Liver (tissue), 8 donors: ENCODE measurements at regions not wholly inside any gene's neighbourhood (a gene's known extent, or its start where the extent isn't known, plus 50 kb on each side); places are given as distances from the start of the nearest gene placed in this dataset.

ENCODE experiments used
- DNase-seq: peaks from one replicate; pipeline ENCODE4 v3.0.0-alpha.2; 2017; ENCODE audit warnings: low spot score
- H3K27ac ChIP-seq, 2 donors: one replicate each; pipeline ENCODE4 v1.7.0; 2013; ENCODE audit warnings: inconsistent platforms in 2 of 2, low read length in 2 of 2, control low read depth in 1 of 2, low read depth in 1 of 2, mild to moderate bottlenecking in 1 of 2
- H3K27me3 ChIP-seq, 4 donors: one replicate each; pipeline versions ENCODE4 v1.6.1 to v1.7.0; 2013; ENCODE audit warnings: low read length in 3 of 4, inconsistent platforms in 1 of 4, mild to moderate bottlenecking in 1 of 4, moderate library complexity in 1 of 4; ENCODE audit not compliant: control insufficient read depth in 4 of 4, insufficient read depth in 4 of 4
- H3K36me3 ChIP-seq, 4 donors: one replicate each; pipeline versions ENCODE4 v1.6.1 to v1.7.0; 2013; ENCODE audit warnings: low read length in 3 of 4, mild to moderate bottlenecking in 3 of 4, low read depth in 1 of 4, moderate library complexity in 1 of 4; ENCODE audit not compliant: control insufficient read depth in 4 of 4, insufficient read depth in 3 of 4
- H3K4me1 ChIP-seq, 4 donors: one replicate each; pipeline versions ENCODE4 v1.6.1 to v1.7.0; 2013; ENCODE audit warnings: low read length in 3 of 4, mild to moderate bottlenecking in 3 of 4, moderate library complexity in 1 of 4; ENCODE audit not compliant: control insufficient read depth in 4 of 4, insufficient read depth in 4 of 4
- H3K4me3 ChIP-seq, 3 donors: one replicate each; pipeline versions ENCODE4 v1.6.1 to v1.7.0; 2013; ENCODE audit warnings: low read length in 3 of 3, control low read depth in 1 of 3, low read depth in 1 of 3, mild to moderate bottlenecking in 1 of 3
- H3K9ac ChIP-seq, 2 donors: one replicate each; pipeline ENCODE4 v1.7.0; 2013; ENCODE audit warnings: low read length in 2 of 2, mild to moderate bottlenecking in 2 of 2, moderate library complexity in 2 of 2, control low read depth in 1 of 2, low read depth in 1 of 2
- H3K9me3 ChIP-seq, 4 donors: one replicate each; pipeline versions ENCODE4 v1.6.1 to v1.7.0; 2013; ENCODE audit warnings: low read length in 3 of 4; ENCODE audit not compliant: control insufficient read depth in 4 of 4
- EGR1 ChIP-seq, 2 donors: IDR thresholded peaks; 2 replicates each; pipeline ENCODE4 v1.6.1; 2016 to 2018; ENCODE audit warnings: antibody characterized with exemption in 2 of 2, low read depth in 2 of 2
- FOXA1 ChIP-seq: IDR thresholded peaks from 2 replicates; pipeline ENCODE4 v1.6.1; 2016; ENCODE audit warnings: antibody characterized with exemption
- FOXA2 ChIP-seq: IDR thresholded peaks from 2 replicates; pipeline ENCODE4 v1.6.1; 2016; ENCODE audit warnings: antibody characterized with exemption
- GABPA ChIP-seq, 2 donors: IDR thresholded peaks in 1 of 2; conservative IDR thresholded peaks in 1 of 2; 2 replicates each; pipeline ENCODE4 v1.6.1; 2016; ENCODE audit warnings: antibody characterized with exemption in 2 of 2, mild to moderate bottlenecking in 1 of 2, moderate library complexity in 1 of 2
- HNF4A ChIP-seq, 2 donors: conservative IDR thresholded peaks; 2 replicates each; pipeline ENCODE4 v1.6.1; 2016; ENCODE audit warnings: antibody characterized with exemption in 2 of 2, mild to moderate bottlenecking in 2 of 2
- HNF4G ChIP-seq: IDR thresholded peaks from 2 replicates; pipeline ENCODE4 v1.6.1; 2016; ENCODE audit warnings: antibody characterized with exemption
- JUND ChIP-seq, 2 donors: IDR thresholded peaks; 2 replicates each; pipeline ENCODE4 v1.6.1; 2016; ENCODE audit warnings: antibody characterized with exemption in 2 of 2
- NR2F2 ChIP-seq: IDR thresholded peaks from 2 replicates; pipeline ENCODE4 v1.6.1; 2016; ENCODE audit warnings: antibody characterized with exemption
- RAD21 ChIP-seq, 2 donors: IDR thresholded peaks; 2 replicates each; pipeline ENCODE4 v1.6.1; 2016; ENCODE audit warnings: antibody characterized with exemption in 2 of 2, mild to moderate bottlenecking in 2 of 2
- RXRA ChIP-seq, 2 donors: IDR thresholded peaks; 2 replicates each; pipeline ENCODE4 v1.6.1; 2017 to 2018; ENCODE audit warnings: antibody characterized with exemption in 2 of 2, mild to moderate bottlenecking in 1 of 2
- SP1 ChIP-seq: IDR thresholded peaks from 2 replicates; pipeline ENCODE4 v1.6.1; 2018; ENCODE audit warnings: antibody characterized with exemption, mild to moderate bottlenecking
- TAF1 ChIP-seq: conservative IDR thresholded peaks from 2 replicates; pipeline ENCODE4 v1.6.1; 2016; ENCODE audit warnings: antibody characterized with exemption, mild to moderate bottlenecking
- YY1 ChIP-seq: IDR thresholded peaks from 2 replicates; pipeline ENCODE4 v1.6.1; 2016; ENCODE audit warnings: antibody characterized with exemption, mild to moderate bottlenecking
- WGBS: extraction: QIAGEN DNeasy Blood & Tissue Kit; methylation state at CpG from one replicate; pipeline ENCODE4 v1.1.7; 2013; 5-methylcytosine and 5-hydroxymethylcytosine counted together
- TF ChIP-seq, protein P1 (sequence below): IDR thresholded peaks from 2 replicates; pipeline ENCODE4 v1.6.1; 2016; ENCODE audit warnings: antibody characterized with exemption
- TF ChIP-seq, protein P2 (sequence below): IDR thresholded peaks from 2 replicates; pipeline ENCODE4 v1.6.1; 2016; ENCODE audit warnings: antibody characterized with exemption, mild to moderate bottlenecking
- TF ChIP-seq, protein P3 (sequence below): fragments of 150-350 bp; IDR thresholded peaks from 2 replicates; pipeline ENCODE4 v1.5.1; 2017; ENCODE audit warnings: improper control_type of control experiment, low read depth, low read length; ENCODE audit not compliant: missing input control
- TF ChIP-seq, protein P4 (sequence below): IDR thresholded peaks from 2 replicates; pipeline ENCODE4 v1.6.1; 2016; ENCODE audit warnings: antibody characterized with exemption
- TF ChIP-seq, protein P5 (sequence below): IDR thresholded peaks from 2 replicates; pipeline ENCODE4 v1.6.1; 2016; ENCODE audit warnings: antibody characterized with exemption
- donor health status: healthy.
- donor health status: healthy.
- donor health status: healthy.
- donor health status: healthy.
- donor health status: healthy.

DNA sequence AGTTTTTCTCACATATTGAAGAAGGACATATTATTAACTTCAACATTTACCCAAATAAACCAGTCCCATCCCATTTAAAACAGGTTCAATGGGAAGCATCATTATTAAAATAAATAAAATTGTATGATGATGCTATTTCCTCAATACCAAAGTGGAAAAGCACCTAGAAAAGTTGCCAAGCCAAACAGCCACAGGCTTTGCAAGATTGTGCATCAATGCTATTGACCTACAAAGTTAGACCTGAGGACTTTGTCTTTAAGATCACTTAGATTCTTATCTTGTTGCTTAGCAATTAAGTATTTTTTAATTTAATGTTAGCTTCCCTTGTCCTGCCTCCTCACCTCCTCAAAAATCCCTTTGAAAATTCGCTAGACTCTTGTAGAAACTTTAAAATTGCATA is 132.1 kb downstream of the SAMD5 start (continued):
- TF ChIP-seq EGR1 (IDR thresholded peaks at IDR 0.05; ENCODE audit: low read depth in 2 of 2) = no peak
- TF ChIP-seq RXRA (IDR thresholded peaks at IDR 0.05) = no peak
- TF ChIP-seq FOXA2 = no peak
- no peak for TF ChIP-seq HNF4G
- no peak for TF ChIP-seq JUND (IDR thresholded peaks at IDR 0.05)
- no peak for TF ChIP-seq YY1

DNA sequence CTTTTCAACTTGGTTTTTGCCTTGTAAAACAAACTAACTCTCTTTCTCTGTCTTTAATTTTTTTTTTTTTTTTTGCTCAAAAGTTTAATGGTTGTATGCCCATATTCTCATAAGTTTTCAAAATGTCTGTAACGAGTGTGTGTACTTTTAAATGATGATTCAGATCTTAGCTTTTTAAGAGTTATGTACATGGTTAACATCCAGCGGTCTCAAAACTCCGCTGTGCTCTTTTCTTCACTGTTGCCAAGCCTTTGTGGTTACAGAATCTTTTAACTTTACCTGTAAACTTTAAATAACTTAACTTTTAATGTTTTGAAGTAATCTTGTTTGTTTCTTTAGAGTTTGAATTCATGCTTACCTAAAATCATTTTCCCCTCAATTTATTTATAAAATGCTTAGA is 133.0 kb downstream of the SAMD5 start:
- Histone ChIP-seq H3K9ac (no peak overlapping the region), H3K4me3 (no peak overlapping the region), H3K27ac (no peak overlapping the region), H3K36me3 (no peaks in the 10 kb centered on the region), H3K27me3 (no peaks in the 10 kb centered on the region), H3K4me1 (no peaks in the 10 kb centered on the region), H3K9me3 (no peaks in the 10 kb centered on the region)
- no peak for TF ChIP-seq TAF1
- no peak for TF ChIP-seq HNF4A (conservative IDR thresholded peaks at IDR 0.05)
- DNase-seq = no peak
- WGBS = 92% methylated on average over 3 of the region's 3 CpGs

DNA sequence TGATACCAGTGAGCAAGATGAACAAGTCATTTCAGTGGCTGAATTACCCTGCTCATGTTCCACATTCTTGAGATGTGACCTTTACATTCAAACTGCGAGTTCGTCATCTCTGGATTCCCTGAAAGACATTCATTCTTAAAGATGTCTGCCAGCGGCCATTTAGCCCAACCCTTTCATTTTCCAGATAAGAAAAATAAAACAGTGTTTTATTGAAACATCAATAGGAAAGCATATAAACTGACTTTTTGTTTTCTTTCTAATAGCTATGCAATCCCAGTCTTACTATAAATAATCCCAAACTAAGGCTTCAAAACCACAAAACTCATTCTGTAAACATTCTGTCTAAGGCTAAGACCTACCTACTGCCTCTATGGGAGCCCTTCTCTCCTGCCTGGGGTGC is 134.0 kb downstream of the SAMD5 start:
- DNase-seq = no peak
- Histone ChIP-seq H3K36me3 (no peaks in the 10 kb centered on the region), H3K4me3 (no peak overlapping the region), H3K9ac (no peak overlapping the region), H3K27me3 (no peaks in the 10 kb centered on the region), H3K27ac (no peak overlapping the region), H3K9me3 (no peaks in the 10 kb centered on the region), H3K4me1 (no peaks in the 10 kb centered on the region)
- TF ChIP-seq TAF1 = no peak
- no peak for TF ChIP-seq YY1
- TF ChIP-seq, protein P1, sequence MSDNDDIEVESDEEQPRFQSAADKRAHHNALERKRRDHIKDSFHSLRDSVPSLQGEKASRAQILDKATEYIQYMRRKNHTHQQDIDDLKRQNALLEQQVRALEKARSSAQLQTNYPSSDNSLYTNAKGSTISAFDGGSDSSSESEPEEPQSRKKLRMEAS = no peak
- no peak for TF ChIP-seq HNF4A (conservative IDR thresholded peaks at IDR 0.05)
- no peak for TF ChIP-seq FOXA1
- TF ChIP-seq, protein P2, sequence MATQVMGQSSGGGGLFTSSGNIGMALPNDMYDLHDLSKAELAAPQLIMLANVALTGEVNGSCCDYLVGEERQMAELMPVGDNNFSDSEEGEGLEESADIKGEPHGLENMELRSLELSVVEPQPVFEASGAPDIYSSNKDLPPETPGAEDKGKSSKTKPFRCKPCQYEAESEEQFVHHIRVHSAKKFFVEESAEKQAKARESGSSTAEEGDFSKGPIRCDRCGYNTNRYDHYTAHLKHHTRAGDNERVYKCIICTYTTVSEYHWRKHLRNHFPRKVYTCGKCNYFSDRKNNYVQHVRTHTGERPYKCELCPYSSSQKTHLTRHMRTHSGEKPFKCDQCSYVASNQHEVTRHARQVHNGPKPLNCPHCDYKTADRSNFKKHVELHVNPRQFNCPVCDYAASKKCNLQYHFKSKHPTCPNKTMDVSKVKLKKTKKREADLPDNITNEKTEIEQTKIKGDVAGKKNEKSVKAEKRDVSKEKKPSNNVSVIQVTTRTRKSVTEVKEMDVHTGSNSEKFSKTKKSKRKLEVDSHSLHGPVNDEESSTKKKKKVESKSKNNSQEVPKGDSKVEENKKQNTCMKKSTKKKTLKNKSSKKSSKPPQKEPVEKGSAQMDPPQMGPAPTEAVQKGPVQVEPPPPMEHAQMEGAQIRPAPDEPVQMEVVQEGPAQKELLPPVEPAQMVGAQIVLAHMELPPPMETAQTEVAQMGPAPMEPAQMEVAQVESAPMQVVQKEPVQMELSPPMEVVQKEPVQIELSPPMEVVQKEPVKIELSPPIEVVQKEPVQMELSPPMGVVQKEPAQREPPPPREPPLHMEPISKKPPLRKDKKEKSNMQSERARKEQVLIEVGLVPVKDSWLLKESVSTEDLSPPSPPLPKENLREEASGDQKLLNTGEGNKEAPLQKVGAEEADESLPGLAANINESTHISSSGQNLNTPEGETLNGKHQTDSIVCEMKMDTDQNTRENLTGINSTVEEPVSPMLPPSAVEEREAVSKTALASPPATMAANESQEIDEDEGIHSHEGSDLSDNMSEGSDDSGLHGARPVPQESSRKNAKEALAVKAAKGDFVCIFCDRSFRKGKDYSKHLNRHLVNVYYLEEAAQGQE = no peak
- TF ChIP-seq, protein P3, sequence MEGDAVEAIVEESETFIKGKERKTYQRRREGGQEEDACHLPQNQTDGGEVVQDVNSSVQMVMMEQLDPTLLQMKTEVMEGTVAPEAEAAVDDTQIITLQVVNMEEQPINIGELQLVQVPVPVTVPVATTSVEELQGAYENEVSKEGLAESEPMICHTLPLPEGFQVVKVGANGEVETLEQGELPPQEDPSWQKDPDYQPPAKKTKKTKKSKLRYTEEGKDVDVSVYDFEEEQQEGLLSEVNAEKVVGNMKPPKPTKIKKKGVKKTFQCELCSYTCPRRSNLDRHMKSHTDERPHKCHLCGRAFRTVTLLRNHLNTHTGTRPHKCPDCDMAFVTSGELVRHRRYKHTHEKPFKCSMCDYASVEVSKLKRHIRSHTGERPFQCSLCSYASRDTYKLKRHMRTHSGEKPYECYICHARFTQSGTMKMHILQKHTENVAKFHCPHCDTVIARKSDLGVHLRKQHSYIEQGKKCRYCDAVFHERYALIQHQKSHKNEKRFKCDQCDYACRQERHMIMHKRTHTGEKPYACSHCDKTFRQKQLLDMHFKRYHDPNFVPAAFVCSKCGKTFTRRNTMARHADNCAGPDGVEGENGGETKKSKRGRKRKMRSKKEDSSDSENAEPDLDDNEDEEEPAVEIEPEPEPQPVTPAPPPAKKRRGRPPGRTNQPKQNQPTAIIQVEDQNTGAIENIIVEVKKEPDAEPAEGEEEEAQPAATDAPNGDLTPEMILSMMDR = no peak
- TF ChIP-seq FOXA2 = no peak
- no peak for TF ChIP-seq HNF4G
- TF ChIP-seq GABPA (IDR thresholded peaks at IDR 0.05 in 1 of 2, conservative IDR thresholded peaks at IDR 0.05 in 1 of 2) = no peak
- TF ChIP-seq SP1 = no peak
- no peak for TF ChIP-seq RAD21 (IDR thresholded peaks at IDR 0.05)
- TF ChIP-seq JUND (IDR thresholded peaks at IDR 0.05) = no peak
- TF ChIP-seq, protein P4, sequence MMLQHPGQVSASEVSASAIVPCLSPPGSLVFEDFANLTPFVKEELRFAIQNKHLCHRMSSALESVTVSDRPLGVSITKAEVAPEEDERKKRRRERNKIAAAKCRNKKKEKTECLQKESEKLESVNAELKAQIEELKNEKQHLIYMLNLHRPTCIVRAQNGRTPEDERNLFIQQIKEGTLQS = no peak
- TF ChIP-seq RXRA (IDR thresholded peaks at IDR 0.05) = no peak
- no peak for TF ChIP-seq NR2F2
- TF ChIP-seq, protein P5, sequence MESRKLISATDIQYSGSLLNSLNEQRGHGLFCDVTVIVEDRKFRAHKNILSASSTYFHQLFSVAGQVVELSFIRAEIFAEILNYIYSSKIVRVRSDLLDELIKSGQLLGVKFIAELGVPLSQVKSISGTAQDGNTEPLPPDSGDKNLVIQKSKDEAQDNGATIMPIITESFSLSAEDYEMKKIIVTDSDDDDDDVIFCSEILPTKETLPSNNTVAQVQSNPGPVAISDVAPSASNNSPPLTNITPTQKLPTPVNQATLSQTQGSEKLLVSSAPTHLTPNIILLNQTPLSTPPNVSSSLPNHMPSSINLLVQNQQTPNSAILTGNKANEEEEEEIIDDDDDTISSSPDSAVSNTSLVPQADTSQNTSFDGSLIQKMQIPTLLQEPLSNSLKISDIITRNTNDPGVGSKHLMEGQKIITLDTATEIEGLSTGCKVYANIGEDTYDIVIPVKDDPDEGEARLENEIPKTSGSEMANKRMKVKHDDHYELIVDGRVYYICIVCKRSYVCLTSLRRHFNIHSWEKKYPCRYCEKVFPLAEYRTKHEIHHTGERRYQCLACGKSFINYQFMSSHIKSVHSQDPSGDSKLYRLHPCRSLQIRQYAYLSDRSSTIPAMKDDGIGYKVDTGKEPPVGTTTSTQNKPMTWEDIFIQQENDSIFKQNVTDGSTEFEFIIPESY = no peak
- 82% methylated on average over 3 of the region's 3 CpGs for WGBS
